GM12891 (cell line): ENCODE measurements at regions not wholly inside any gene's neighbourhood (a gene's known extent, or its start where the extent isn't known, plus 50 kb on each side); places are given as distances from the start of the nearest gene placed in this dataset.
"Not testable (repeated sequence)": the region's sequence is repeated elsewhere in the genome, so short reads cannot be mapped to it uniquely, and the experiment has no call there.

Experiments
- DNase-seq: peaks from one replicate; pipeline ENCODE4 v3.0.0; 2011; ENCODE audit warnings: low spot score; ENCODE audit not compliant: insufficient read length
- FAIRE-seq: peaks from 2 replicates; lab custom pipeline; 2011; peaks lifted over from hg19 to GRCh38; lab: Jason Lieb, UNC

GRCh38 chr15:20101281-20101680 is 440.3 kb downstream of the GOLGA6L6 start:
- not testable (repeated sequence) for DNase-seq, FAIRE-seq

GRCh38 chr15:20100604-20101270 is 440.9 kb downstream of the GOLGA6L6 start:
- peak; percentile 92 for FAIRE-seq
- not testable (repeated sequence) for DNase-seq

GRCh38 chr15:20095699-20096303 is 445.8 kb downstream of the GOLGA6L6 start:
- not testable (repeated sequence) for FAIRE-seq, DNase-seq

GRCh38 chr15:20089541-20089940 is 452.1 kb downstream of the GOLGA6L6 start:
- not testable (repeated sequence) for FAIRE-seq, DNase-seq

GRCh38 chr15:20084026-20084425 is 457.6 kb downstream of the GOLGA6L6 start:
- FAIRE-seq, DNase-seq: not testable (repeated sequence)

GRCh38 chr15:20074082-20074481 is 467.5 kb downstream of the GOLGA6L6 start:
- not testable (repeated sequence) for FAIRE-seq, DNase-seq

- not testable (repeated sequence) for FAIRE-seq, DNase-seq
Measured at GRCh38 chr15:20069043-20069442, 472.6 kb downstream of the GOLGA6L6 start.

- not testable (repeated sequence) for FAIRE-seq, DNase-seq
Measured at GRCh38 chr15:20066173-20066572, 475.4 kb downstream of the GOLGA6L6 start.

- not testable (repeated sequence) for FAIRE-seq, DNase-seq
Measured at GRCh38 chr15:20065508-20065907, 476.1 kb downstream of the GOLGA6L6 start.

GRCh38 chr15:20063167-20063566 is 478.4 kb downstream of the GOLGA6L6 start:
- FAIRE-seq, DNase-seq: not testable (repeated sequence)

- not testable (repeated sequence) for FAIRE-seq, DNase-seq
Measured at GRCh38 chr15:20060838-20061237, 480.8 kb downstream of the GOLGA6L6 start.

GRCh38 chr15:20056871-20057270 is 484.7 kb downstream of the GOLGA6L6 start:
- not testable (repeated sequence) for FAIRE-seq, DNase-seq

GRCh38 chr15:20055921-20056320 is 485.7 kb downstream of the GOLGA6L6 start:
- DNase-seq, FAIRE-seq: not testable (repeated sequence)

GRCh38 chr15:20048189-20048588 is 493.4 kb downstream of the GOLGA6L6 start:
- FAIRE-seq, DNase-seq: not testable (repeated sequence)

GRCh38 chr15:20045165-20045564 is 496.4 kb downstream of the GOLGA6L6 start:
- not testable (repeated sequence) for DNase-seq, FAIRE-seq

- not testable (repeated sequence) for FAIRE-seq, DNase-seq
Measured at GRCh38 chr15:20040691-20041090, 500.9 kb downstream of the GOLGA6L6 start.

- not testable (repeated sequence) for FAIRE-seq, DNase-seq
Measured at GRCh38 chr15:20025040-20025439, 516.6 kb downstream of the GOLGA6L6 start.

- not testable (repeated sequence) for DNase-seq
Measured at GRCh38 chr15:20022349-20022748, 519.3 kb downstream of the GOLGA6L6 start.

GRCh38 chr15:20021351-20021750 is 520.2 kb downstream of the GOLGA6L6 start:
- DNase-seq, FAIRE-seq: not testable (repeated sequence)

More at GRCh38 chr15:20022349-20022748, 519.3 kb downstream of the GOLGA6L6 start:
- FAIRE-seq = not testable (repeated sequence)

- FAIRE-seq, DNase-seq: not testable (repeated sequence)
Measured at GRCh38 chr15:20020588-20020987, 521.0 kb downstream of the GOLGA6L6 start.
